Peyer's patch (tissue), 4 donors: ENCODE measurements at regions not wholly inside any gene's neighbourhood (a gene's known extent, or its start where the extent isn't known, plus 50 kb on each side); places are given as distances from the start of the nearest gene placed in this dataset.

ENCODE experiments used
- DNase-seq, 3 donors: peaks; one replicate each; pipeline ENCODE4 v3.0.0-alpha.2; 2017 to 2019
- H3K27ac ChIP-seq, 4 donors: fragments of 200-600 bp; sonication (generic); one replicate each; pipeline ENCODE4 v1.5.1; 2016 to 2019
- H3K27me3 ChIP-seq, 2 donors: fragments of 200-600 bp; sonication (generic); one replicate each; pipeline ENCODE4 v1.5.1; 2019
- H3K36me3 ChIP-seq, 3 donors: fragments of 200-600 bp; sonication (generic); one replicate each; pipeline ENCODE4 v1.5.1; 2016 to 2019
- H3K4me1 ChIP-seq, 4 donors: fragments of 200-600 bp; sonication (generic); one replicate each; pipeline ENCODE4 v1.5.1; 2016 to 2019
- H3K4me3 ChIP-seq, 4 donors: fragments of 200-600 bp; sonication (generic); 1 replicate in 3 of 4; 2 replicates in 1 of 4; pipeline ENCODE4 v1.5.1; 2016 to 2019; ENCODE audit warnings: mild to moderate bottlenecking in 1 of 4
- H3K9me3 ChIP-seq, 4 donors: fragments of 200-600 bp; sonication (generic); one replicate each; pipeline ENCODE4 v1.5.1; 2016 to 2019; ENCODE audit warnings: mild to moderate bottlenecking in 1 of 4
- POLR2A ChIP-seq, 2 donors: fragments of 450-650 bp; IDR thresholded peaks; one replicate each; pipeline ENCODE4 v1.5.1; 2017; ENCODE audit warnings: antibody characterized with exemption in 2 of 2, mild to moderate bottlenecking in 2 of 2, moderate library complexity in 2 of 2
- TF ChIP-seq, protein P1 (sequence below), 6 experiments: fragments of 450-650 bp in 4 of 6; fragments of 200-600 bp in 2 of 6; sonication (generic) in 1 of 6; IDR thresholded peaks; one replicate each; pipeline ENCODE4 v1.5.1; 2017 to 2019; ENCODE audit warnings: antibody characterized with exemption in 6 of 6, mild to moderate bottlenecking in 3 of 6, moderate library complexity in 1 of 6

DNA sequence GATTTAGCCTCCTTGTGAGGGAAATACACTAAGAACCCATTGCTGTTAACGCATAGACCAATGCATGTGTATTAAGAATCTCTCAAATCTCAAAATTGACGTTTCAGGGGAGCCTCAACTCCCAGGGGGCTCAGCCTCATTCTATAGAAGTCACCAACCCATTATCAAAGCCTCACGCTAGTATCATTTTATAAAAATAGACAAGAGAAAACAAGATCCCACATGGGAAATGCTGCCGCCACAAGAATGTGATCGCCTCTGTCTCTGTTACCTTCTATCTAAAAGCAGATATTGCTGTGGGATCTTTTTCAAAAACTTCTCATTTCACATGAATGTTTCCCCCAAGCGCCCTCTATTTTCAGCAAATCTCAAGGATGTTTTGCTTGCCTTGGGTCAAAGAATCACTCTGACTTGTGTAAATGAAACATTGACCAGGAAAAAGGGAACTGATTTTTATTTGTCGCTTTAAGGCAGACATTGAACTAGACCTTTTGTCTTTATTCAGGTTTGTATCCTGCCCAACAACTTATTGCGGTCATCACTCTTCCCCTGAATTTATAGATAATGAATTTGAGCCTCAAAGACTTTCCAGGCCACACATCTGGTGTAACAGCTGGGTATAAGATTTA, 679.0 kb upstream of the ID2 start:
- H3K27me3 ChIP-seq = no peaks in the 10 kb centered on the region
- DNase-seq = no peak
- H3K36me3 ChIP-seq = no peaks in the 10 kb centered on the region
- H3K9me3 ChIP-seq = no peaks in the 10 kb centered on the region
- no peak overlapping the region for H3K4me3 ChIP-seq
- TF ChIP-seq, protein P1, sequence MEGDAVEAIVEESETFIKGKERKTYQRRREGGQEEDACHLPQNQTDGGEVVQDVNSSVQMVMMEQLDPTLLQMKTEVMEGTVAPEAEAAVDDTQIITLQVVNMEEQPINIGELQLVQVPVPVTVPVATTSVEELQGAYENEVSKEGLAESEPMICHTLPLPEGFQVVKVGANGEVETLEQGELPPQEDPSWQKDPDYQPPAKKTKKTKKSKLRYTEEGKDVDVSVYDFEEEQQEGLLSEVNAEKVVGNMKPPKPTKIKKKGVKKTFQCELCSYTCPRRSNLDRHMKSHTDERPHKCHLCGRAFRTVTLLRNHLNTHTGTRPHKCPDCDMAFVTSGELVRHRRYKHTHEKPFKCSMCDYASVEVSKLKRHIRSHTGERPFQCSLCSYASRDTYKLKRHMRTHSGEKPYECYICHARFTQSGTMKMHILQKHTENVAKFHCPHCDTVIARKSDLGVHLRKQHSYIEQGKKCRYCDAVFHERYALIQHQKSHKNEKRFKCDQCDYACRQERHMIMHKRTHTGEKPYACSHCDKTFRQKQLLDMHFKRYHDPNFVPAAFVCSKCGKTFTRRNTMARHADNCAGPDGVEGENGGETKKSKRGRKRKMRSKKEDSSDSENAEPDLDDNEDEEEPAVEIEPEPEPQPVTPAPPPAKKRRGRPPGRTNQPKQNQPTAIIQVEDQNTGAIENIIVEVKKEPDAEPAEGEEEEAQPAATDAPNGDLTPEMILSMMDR (IDR thresholded peaks at IDR 0.05) = no peak
- no peak for TF ChIP-seq POLR2A (IDR thresholded peaks at IDR 0.05)
- no peak overlapping the region for H3K27ac ChIP-seq
- no peaks in the 10 kb centered on the region for H3K4me1 ChIP-seq

DNA sequence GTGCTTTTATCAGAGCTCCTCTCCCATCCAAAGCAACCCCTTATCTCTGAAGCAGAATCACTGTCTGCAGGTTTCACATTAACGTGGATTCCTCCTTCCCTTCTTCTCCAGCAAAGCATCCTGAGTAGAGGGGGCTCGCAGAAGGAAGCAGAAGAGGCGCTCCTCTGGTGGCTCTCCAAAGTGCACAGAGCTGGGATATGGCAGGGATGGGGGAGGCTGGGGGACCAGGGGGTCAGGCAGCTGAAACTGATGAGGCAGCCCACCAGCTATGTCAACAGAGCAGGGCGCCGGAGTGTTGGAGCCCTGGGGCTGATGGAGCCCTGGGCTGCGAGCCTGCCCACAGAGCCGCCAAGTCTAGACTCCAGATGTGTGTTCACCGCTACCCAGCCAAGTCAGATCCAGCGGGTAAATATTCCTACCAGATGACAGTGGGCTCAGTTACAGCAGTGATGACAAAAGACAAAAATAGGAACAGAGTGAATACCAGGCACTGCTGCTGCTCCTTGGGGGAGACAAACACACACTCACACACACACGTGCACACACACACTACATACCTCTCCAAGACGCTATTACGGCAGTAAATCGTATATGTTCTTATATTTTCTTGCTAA, 678.3 kb upstream of the ID2 start:
- Histone ChIP-seq H3K27ac (peak overlapping the region in 2 of 4 donors; percentile 31 to 50), H3K4me1 (no peaks in the 10 kb centered on the region), H3K27me3 (no peaks in the 10 kb centered on the region), H3K4me3 (no peak overlapping the region), H3K36me3 (no peaks in the 10 kb centered on the region), H3K9me3 (no peaks in the 10 kb centered on the region)
- DNase-seq = no peak
- TF ChIP-seq, protein P1 (IDR thresholded peaks at IDR 0.05) = no peak
- TF ChIP-seq POLR2A (IDR thresholded peaks at IDR 0.05) = no peak

DNA sequence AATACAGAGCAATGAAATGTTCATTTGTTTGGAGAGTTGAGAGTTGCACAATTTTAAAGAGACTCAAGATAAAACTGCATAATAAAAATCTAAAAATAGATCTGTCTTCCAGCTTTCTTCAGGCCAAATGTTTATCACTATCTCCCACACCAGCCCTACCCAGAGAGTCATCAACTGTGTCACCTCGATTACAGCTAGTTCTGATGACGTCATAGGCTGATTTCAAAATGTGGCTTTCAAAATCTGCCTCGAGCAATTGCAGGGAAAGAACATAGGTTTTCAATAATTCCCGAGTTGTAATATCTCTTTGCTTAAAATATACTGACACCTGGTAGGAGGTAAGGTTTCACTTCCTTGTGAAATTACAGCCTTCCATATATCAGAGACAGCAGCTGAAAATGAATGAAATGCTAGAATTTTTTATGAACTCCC, 677.6 kb upstream of the ID2 start:
- DNase-seq = peak in 1 of 3 donors; percentile 53
- Histone ChIP-seq H3K36me3 (no peaks in the 10 kb centered on the region), H3K9me3 (no peaks in the 10 kb centered on the region), H3K27me3 (no peaks in the 10 kb centered on the region), H3K4me1 (no peaks in the 10 kb centered on the region), H3K27ac (peak overlapping the region in 2 of 4 donors; percentile 31 to 50), H3K4me3 (no peak overlapping the region)
- TF ChIP-seq, protein P1 (IDR thresholded peaks at IDR 0.05) = no peak
- TF ChIP-seq POLR2A (IDR thresholded peaks at IDR 0.05) = no peak

DNA sequence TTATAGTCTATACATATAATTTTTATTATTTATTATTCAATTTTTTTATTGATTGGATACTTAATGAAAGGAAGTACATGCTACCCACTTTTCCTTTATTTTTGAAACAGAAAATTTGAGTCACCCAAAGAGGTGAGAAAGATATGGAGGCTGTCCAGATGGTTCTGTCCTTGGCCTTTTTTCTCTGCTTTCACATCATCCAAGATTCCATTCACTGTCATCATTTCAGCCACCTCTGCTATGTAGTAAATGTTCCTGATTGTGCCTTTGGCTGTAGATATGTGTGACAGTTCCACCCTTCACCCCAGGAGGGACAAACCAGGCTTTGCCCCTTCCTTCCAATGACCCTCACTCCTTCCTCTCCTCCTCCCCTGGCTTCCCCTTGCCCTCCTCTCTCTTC, 675.7 kb upstream of the ID2 start:
- Histone ChIP-seq H3K27ac (no peak overlapping the region), H3K9me3 (no peaks in the 10 kb centered on the region), H3K36me3 (no peaks in the 10 kb centered on the region), H3K4me1 (no peaks in the 10 kb centered on the region), H3K4me3 (no peak overlapping the region), H3K27me3 (no peaks in the 10 kb centered on the region)
- DNase-seq = no peak
- TF ChIP-seq POLR2A (IDR thresholded peaks at IDR 0.05) = no peak
- TF ChIP-seq, protein P1 (IDR thresholded peaks at IDR 0.05) = no peak

DNA sequence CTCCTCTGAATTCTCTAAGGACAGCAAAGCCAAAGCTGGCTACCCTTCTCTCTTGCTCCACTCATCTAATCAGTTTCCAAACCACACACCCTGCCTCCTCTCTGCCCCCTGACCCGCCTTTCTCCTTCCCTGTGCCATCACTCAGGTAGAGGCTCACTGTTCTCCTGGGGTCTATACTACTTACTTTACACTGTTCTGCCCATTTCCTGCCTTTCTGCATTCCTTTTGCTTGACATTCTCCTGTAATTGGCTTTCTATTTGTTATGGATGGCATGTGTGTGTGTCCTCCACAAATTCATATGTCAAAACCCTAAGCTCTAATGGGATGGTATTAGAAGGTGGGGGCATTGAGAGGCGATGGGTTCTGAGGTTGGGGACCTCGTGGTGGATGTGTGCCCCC, 675.2 kb upstream of the ID2 start:
- Histone ChIP-seq H3K4me3 (no peak overlapping the region), H3K36me3 (no peaks in the 10 kb centered on the region), H3K27ac (no peak overlapping the region), H3K9me3 (no peaks in the 10 kb centered on the region), H3K4me1 (no peaks in the 10 kb centered on the region), H3K27me3 (no peaks in the 10 kb centered on the region)
- TF ChIP-seq, protein P1 (IDR thresholded peaks at IDR 0.05) = no peak
- TF ChIP-seq POLR2A (IDR thresholded peaks at IDR 0.05) = no peak
- DNase-seq = no peak
